Renal cortical epithelial cell (primary cell): ENCODE measurements at regions not wholly inside any gene's neighbourhood (a gene's known extent, or its start where the extent isn't known, plus 50 kb on each side); places are given as distances from the start of the nearest gene placed in this dataset.

Source experiments
- DNase-seq: peaks from one replicate; pipeline ENCODE4 v3.0.0-alpha.2; 2011; ENCODE audit warnings: low read depth

- DNase-seq = no peak
These were observed 168.8 kb upstream of the PPP2R2D start for GRCh38 chr10:131731780-131732630.

GRCh38 chr10:131732631-131733127, 168.1 kb upstream of the PPP2R2D start:
- DNase-seq = no peak

GRCh38 chr10:131733596-131733995, 167.2 kb upstream of the PPP2R2D start:
- DNase-seq = no peak

- no peak for DNase-seq
These were observed 165.2 kb upstream of the PPP2R2D start for GRCh38 chr10:131735577-131735976.

GRCh38 chr10:131736321-131736980, 164.4 kb upstream of the PPP2R2D start:
- DNase-seq = no peak

GRCh38 chr10:131737543-131738395, 163.0 kb upstream of the PPP2R2D start:
- DNase-seq = no peak

GRCh38 chr10:131738396-131738735, 162.4 kb upstream of the PPP2R2D start:
- no peak for DNase-seq

GRCh38 chr10:131739206-131739605, 161.6 kb upstream of the PPP2R2D start:
- DNase-seq = no peak

- DNase-seq = no peak
These were observed 158.3 kb upstream of the PPP2R2D start for GRCh38 chr10:131742500-131742951.

- DNase-seq = no peak
These were observed 157.3 kb upstream of the PPP2R2D start for GRCh38 chr10:131743190-131744151.

GRCh38 chr10:131744346-131744745, 156.5 kb upstream of the PPP2R2D start:
- no peak for DNase-seq

- no peak for DNase-seq
These were observed 155.2 kb upstream of the PPP2R2D start for GRCh38 chr10:131745591-131745990.

- no peak for DNase-seq
These were observed 154.5 kb upstream of the PPP2R2D start for GRCh38 chr10:131746241-131746711.

GRCh38 chr10:131746785-131747184, 154.0 kb upstream of the PPP2R2D start:
- no peak for DNase-seq

- DNase-seq = no peak
These were observed 153.6 kb upstream of the PPP2R2D start for GRCh38 chr10:131747251-131747650.

GRCh38 chr10:131747791-131748190, 153.0 kb upstream of the PPP2R2D start:
- no peak for DNase-seq

- DNase-seq = no peak
These were observed 152.6 kb upstream of the PPP2R2D start for GRCh38 chr10:131748191-131748590.

GRCh38 chr10:131748831-131749766, 151.7 kb upstream of the PPP2R2D start:
- DNase-seq = peak; percentile 18

GRCh38 chr10:131749767-131750142, 151.1 kb upstream of the PPP2R2D start:
- no peak for DNase-seq
